A549 (cell line): ENCODE measurements at regions not wholly inside any gene's neighbourhood (a gene's known extent, or its start where the extent isn't known, plus 50 kb on each side); places are given as distances from the start of the nearest gene placed in this dataset.
A peak's percentile ranks its signal among the peaks of the same experiment; 100 is the strongest.

Experiments
- ATAC-seq, 2 experiments: fragments of 200-7000 bp in 1 of 2; fragments of >200 bp in 1 of 2; cut with Nextera tagmentation in 1 of 2; cut with Tn5 transposase in 1 of 2; 3 replicates each; pipeline versions ENCODE4 v1.8.0 to v1.9.1; 2018 to 2020; ENCODE audit warnings: mild to moderate bottlenecking in 1 of 2, moderate library complexity in 1 of 2
- CTCF ChIA-PET: fragments of 300-600 bp; sonication (Branson Sonifier 250); formaldehyde crosslinking; extraction: SDS; loops from one replicate; lab custom pipeline; 2021; ENCODE audit warnings: antibody characterized with exemption, inconsistent platforms; lab: Yijun Ruan, JAX
- POLR2A ChIA-PET: fragments of 350-600 bp; formaldehyde crosslinking; extraction: SDS; loops from one replicate; lab custom pipeline; 2021; ENCODE audit warnings: antibody characterized with exemption, inconsistent platforms; lab: Yijun Ruan, JAX
- DNase-seq, 2 experiments: peaks; one replicate each; pipeline versions ENCODE4 v3.0.0 to v3.0.0-alpha.2; 2011 to 2016; ENCODE audit warnings: low read depth in 1 of 2, low spot score in 1 of 2
- FAIRE-seq: peaks from 2 replicates; lab custom pipeline; 2011; peaks lifted over from hg19 to GRCh38; lab: Jason Lieb, UNC
- H3K27ac ChIP-seq, 2 experiments: fragments of >200 bp; sonication (Bioruptor Twin); formaldehyde crosslinking; 3 replicates each; pipeline ENCODE4 v1.5.1; 2016 to 2017
- H3K4me1 ChIP-seq: fragments of >200 bp; sonication (Bioruptor Twin); formaldehyde crosslinking; 3 replicates; pipeline ENCODE4 v1.6.1; 2016
- H3K4me2 ChIP-seq: fragments of >200 bp; sonication (Bioruptor Twin); formaldehyde crosslinking; 3 replicates; pipeline ENCODE4 v1.6.1; 2016
- H3K4me3 ChIP-seq: fragments of >200 bp; sonication (Bioruptor Twin); formaldehyde crosslinking; 3 replicates; pipeline ENCODE4 v1.5.1; 2016
- H3K9me3 ChIP-seq: fragments of >200 bp; sonication (Bioruptor Twin); formaldehyde crosslinking; 3 replicates; pipeline ENCODE4 v1.6.1; 2016
- BHLHE40 ChIP-seq: IDR thresholded peaks from 2 replicates; pipeline ENCODE4 v1.6.1; 2012; ENCODE audit warnings: low read depth, low read length, inconsistent platforms
- CBX2 ChIP-seq: fragments of 200-600 bp; sonication (generic); IDR thresholded peaks from 2 replicates; pipeline ENCODE4 v1.6.1; 2016; ENCODE audit warnings: low read depth, mild to moderate bottlenecking, borderline replicate concordance
- CBX8 ChIP-seq: fragments of 200-600 bp; sonication (generic); IDR thresholded peaks from 2 replicates; pipeline ENCODE4 v1.6.1; 2016
- CEBPB ChIP-seq, 2 experiments: fragments of >200 bp in 1 of 2; sonication (Bioruptor Twin) in 1 of 2; formaldehyde crosslinking in 1 of 2; IDR thresholded peaks; 2 replicates each; pipeline ENCODE4 v1.6.1; 2012 to 2016
- EHF ChIP-seq: fragments of 250-450 bp; sonication (Bioruptor Pico); IDR thresholded peaks from 2 replicates; pipeline ENCODE4 v1.5.0; 2020; ENCODE audit warnings: mild to moderate bottlenecking
- EP300 ChIP-seq, 2 experiments: fragments of >200 bp; sonication (Bioruptor Twin); formaldehyde crosslinking; IDR thresholded peaks; 2 replicates in 1 of 2; 3 replicates in 1 of 2; pipeline ENCODE4 v1.6.1; 2016 to 2017
- ESRRA ChIP-seq: fragments of 150-350 bp; IDR thresholded peaks from 2 replicates; pipeline ENCODE4 v1.6.1; 2014; ENCODE audit warnings: mild to moderate bottlenecking, low read length, borderline replicate concordance
- GATA3 ChIP-seq: IDR thresholded peaks from 2 replicates; pipeline ENCODE4 v1.6.1; 2012; ENCODE audit warnings: borderline replicate concordance
- HDAC2 ChIP-seq: fragments of 200-600 bp; sonication (generic); IDR thresholded peaks from 2 replicates; pipeline ENCODE4 v1.6.1; 2016
- HOXA7 ChIP-seq: fragments of 250-450 bp; sonication (Bioruptor Pico); IDR thresholded peaks from 2 replicates; pipeline ENCODE4 v1.5.0; 2020; ENCODE audit warnings: mild to moderate bottlenecking, moderate library complexity
- HOXB5 ChIP-seq: fragments of 250-450 bp; sonication (Bioruptor Pico); IDR thresholded peaks from 2 replicates; pipeline ENCODE4 v1.5.0; 2020; ENCODE audit warnings: mild to moderate bottlenecking, moderate library complexity
- JUN ChIP-seq, 2 experiments: fragments of >200 bp; sonication (Bioruptor Twin); formaldehyde crosslinking; IDR thresholded peaks; 2 replicates in 1 of 2; 3 replicates in 1 of 2; pipeline ENCODE4 v1.6.1; 2016 to 2017
- MAFK ChIP-seq: fragments of 450-650 bp; IDR thresholded peaks from 2 replicates; pipeline ENCODE4 v1.6.1; 2014; ENCODE audit not compliant: partially characterized antibody
- NPAS2 ChIP-seq: fragments of 250-450 bp; sonication (Bioruptor Pico); IDR thresholded peaks from 2 replicates; pipeline ENCODE4 v1.8.0; 2022; ENCODE audit warnings: mild to moderate bottlenecking, moderate library complexity, borderline replicate concordance
- NR3C1 ChIP-seq: fragments of >200 bp; sonication (Bioruptor Twin); formaldehyde crosslinking; IDR thresholded peaks from 3 replicates; pipeline ENCODE4 v1.6.1; 2017
- PHF8 ChIP-seq: fragments of 200-600 bp; sonication (generic); IDR thresholded peaks from 2 replicates; pipeline ENCODE4 v1.6.1; 2016; ENCODE audit warnings: low read depth, mild to moderate bottlenecking, antibody characterized with exemption, moderate library complexity, borderline replicate concordance
- RAD21 ChIP-seq, 2 experiments: fragments of >200 bp in 1 of 2; sonication (Bioruptor Twin) in 1 of 2; formaldehyde crosslinking in 1 of 2; IDR thresholded peaks in 1 of 2; conservative IDR thresholded peaks in 1 of 2; 2 replicates in 1 of 2; 3 replicates in 1 of 2; pipeline ENCODE4 v1.6.1; 2012 to 2018; ENCODE audit warnings: inconsistent platforms in 1 of 2
- USF2 ChIP-seq: fragments of 450-650 bp; IDR thresholded peaks from 2 replicates; pipeline ENCODE4 v1.6.1; 2014; ENCODE audit warnings: antibody characterized with exemption
- WGBS: methylation state at CpG from one replicate; pipeline ENCODE4 v1.1.6; 2017; ENCODE audit errors: missing lambda C conversion rate; 5-methylcytosine and 5-hydroxymethylcytosine counted together
- TF ChIP-seq, protein P1 (sequence below): fragments of 250-450 bp; sonication (Bioruptor Pico); IDR thresholded peaks from 2 replicates; pipeline ENCODE4 v1.5.0; 2021; ENCODE audit warnings: mild to moderate bottlenecking, moderate library complexity, borderline replicate concordance

DNA sequence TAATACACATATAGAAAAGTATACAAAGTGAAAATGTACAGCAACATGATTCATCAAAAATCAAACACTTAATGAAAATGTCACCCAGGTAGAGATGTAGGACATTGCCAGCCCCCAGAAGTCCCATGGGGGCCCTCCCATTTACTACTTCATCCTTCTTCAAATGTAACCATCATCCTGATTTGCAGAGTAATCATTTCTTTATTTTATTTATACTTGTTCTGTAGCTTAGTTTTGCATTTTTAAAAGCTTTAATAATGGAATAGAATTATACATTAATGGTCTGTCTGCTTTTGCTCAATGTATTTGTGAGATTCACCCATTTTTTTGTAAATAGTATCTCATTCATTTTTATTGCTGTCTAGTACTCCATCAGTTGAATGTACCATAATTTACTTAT is 96.8 kb upstream of the CD55 start:
- H3K4me1 ChIP-seq = peaks cover 10% of the 10 kb centered on the region; the same call in 1 of the 3 replicates
- ATAC-seq (no peak), FAIRE-seq (no peak), DNase-seq (no peak)
- POLR2A ChIA-PET = no interaction called here
- H3K9me3 ChIP-seq = no peaks in the 10 kb centered on the region
- H3K27ac ChIP-seq = no peak overlapping the region
- no peak overlapping the region for H3K4me2 ChIP-seq
- TF ChIP-seq PHF8 (no peak), MAFK (peak; percentile 52)
- H3K4me3 ChIP-seq = no peak overlapping the region
- CTCF ChIA-PET = interaction anchor here (0.5 to 1.4 kb wide), 2 partner anchors 10 to 172 kb away, joined by 3 to 4 read pairs; no protein-coding TSS in a partner anchor

DNA sequence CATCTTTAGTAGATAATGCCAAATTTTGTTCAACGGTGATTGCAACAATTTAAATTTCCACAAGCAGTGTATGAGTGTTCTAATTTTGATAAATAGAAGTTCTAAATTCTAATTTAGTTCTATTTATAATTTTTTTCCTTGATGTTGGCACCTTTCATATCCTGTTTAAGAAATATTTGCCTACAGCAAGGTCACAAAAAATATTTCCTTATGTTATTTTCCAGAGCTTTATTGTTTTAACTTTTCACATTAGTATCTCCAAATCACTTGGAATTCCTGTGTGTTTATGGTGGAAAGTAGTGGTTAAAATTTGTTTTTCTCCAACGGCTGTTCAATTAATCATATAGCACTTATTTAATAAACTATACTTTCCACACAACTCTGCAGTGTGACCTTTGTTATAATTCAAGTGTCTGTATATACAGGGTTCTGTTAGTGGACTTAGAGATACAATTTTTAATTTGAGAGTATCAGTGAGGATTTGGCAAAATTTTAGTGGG is 94.3 kb upstream of the CD55 start:
- TF ChIP-seq HDAC2 (no peak), ESRRA (no peak), NR3C1 (no peak)
- TF ChIP-seq, protein P1, sequence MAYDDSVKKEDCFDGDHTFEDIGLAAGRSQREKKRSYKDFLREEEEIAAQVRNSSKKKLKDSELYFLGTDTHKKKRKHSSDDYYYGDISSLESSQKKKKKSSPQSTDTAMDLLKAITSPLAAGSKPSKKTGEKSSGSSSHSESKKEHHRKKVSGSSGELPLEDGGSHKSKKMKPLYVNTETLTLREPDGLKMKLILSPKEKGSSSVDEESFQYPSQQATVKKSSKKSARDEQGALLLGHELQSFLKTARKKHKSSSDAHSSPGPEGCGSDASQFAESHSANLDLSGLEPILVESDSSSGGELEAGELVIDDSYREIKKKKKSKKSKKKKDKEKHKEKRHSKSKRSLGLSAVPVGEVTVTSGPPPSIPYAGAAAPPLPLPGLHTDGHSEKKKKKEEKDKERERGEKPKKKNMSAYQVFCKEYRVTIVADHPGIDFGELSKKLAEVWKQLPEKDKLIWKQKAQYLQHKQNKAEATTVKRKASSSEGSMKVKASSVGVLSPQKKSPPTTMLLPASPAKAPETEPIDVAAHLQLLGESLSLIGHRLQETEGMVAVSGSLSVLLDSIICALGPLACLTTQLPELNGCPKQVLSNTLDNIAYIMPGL (CRISPR knock-in tag) = no peak
- TF ChIP-seq, all 56 proteins: peak for 0
- no peak for DNase-seq
- no peaks in the 10 kb centered on the region for H3K9me3 ChIP-seq
- POLR2A ChIA-PET = no interaction called here
- H3K4me1 ChIP-seq = peaks cover 5% of the 10 kb centered on the region; the same call in 2 of the 3 replicates
- no peak for ATAC-seq
- H3K4me2 ChIP-seq = no peak overlapping the region
- no peak overlapping the region for H3K27ac ChIP-seq
- WGBS = 62% methylated on average over 2 of the region's 2 CpGs
- no peak for FAIRE-seq
- CTCF ChIA-PET = no interaction called here
- H3K4me3 ChIP-seq = no peak overlapping the region

- ChIA-PET CTCF (no interaction called here), POLR2A (no interaction called here)
- ATAC-seq = no peak
- 74% methylated on average over 7 of the region's 7 CpGs for WGBS
- Histone ChIP-seq H3K4me1 (peaks cover 16% of the 10 kb centered on the region), H3K4me2 (no peak overlapping the region), H3K27ac (no peak overlapping the region), H3K4me3 (no peak overlapping the region), H3K9me3 (no peaks in the 10 kb centered on the region)
- DNase-seq = no peak
- no peak for FAIRE-seq
- TF ChIP-seq JUN (IDR thresholded peaks at IDR 0.05) = no peak
- TF ChIP-seq BHLHE40 = no peak
- TF ChIP-seq CEBPB (IDR thresholded peaks at IDR 0.05) = no peak
- TF ChIP-seq CBX8 = no peak
- no peak for TF ChIP-seq NPAS2 (CRISPR knock-in tag)
- no peak for TF ChIP-seq ESRRA
Measured at GRCh38 chr1:207228987-207229386, 92.5 kb upstream of the CD55 start.

DNA sequence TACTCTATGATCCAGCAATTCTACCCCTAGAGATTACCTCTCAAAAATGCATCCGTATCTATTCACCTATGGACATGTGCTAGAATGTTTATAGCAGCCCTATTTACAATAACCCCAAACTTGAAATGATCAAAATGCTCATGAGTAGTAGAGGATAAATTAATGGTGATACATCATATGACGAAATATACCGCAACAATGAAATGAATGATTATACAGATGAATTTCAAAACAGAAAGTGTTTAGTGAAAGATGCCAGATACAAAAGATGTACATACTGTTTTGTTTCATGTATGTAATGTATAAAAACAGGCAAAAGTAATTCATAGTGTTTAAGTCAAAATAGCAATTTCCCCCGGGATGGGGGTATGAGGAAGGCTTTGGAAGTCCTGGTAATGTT is 91.0 kb upstream of the CD55 start:
- Histone ChIP-seq H3K4me1 (peaks cover 16% of the 10 kb centered on the region), H3K4me3 (no peak overlapping the region), H3K27ac (no peak overlapping the region), H3K9me3 (no peaks in the 10 kb centered on the region), H3K4me2 (no peak overlapping the region)
- POLR2A ChIA-PET = no interaction called here
- FAIRE-seq = peak; percentile 7
- CTCF ChIA-PET = interaction anchor here (1.1 kb wide), 1 partner anchor 93 kb away, joined by 3 read pairs; no protein-coding TSS in a partner anchor
- no peak for DNase-seq
- TF ChIP-seq EHF = no peak
- no peak for TF ChIP-seq HOXB5 (CRISPR knock-in tag)
- no peak for TF ChIP-seq EP300 (IDR thresholded peaks at IDR 0.05)
- no peak for TF ChIP-seq USF2
- no peak for TF ChIP-seq CEBPB (IDR thresholded peaks at IDR 0.05)
- 61% methylated on average over 4 of the region's 4 CpGs for WGBS
- no peak for ATAC-seq

DNA sequence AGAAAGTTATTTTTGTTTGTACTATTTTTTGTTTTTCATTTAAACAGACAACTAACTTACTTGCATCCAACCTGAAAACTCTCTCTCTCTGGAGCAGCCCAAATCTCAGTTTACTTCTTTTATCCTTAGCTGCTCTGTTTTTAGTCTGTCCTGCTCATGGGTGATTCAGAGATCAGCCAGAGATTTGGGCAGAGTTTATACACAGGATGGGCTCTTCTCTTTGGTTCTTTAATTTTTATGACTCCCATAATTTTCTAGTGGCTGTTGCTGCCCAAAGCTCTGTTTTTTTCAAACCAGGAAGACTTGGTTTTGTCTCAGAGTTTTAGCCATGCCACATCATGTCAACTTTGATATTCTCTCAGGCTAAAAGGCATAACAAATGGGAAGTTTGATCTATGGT is 86.8 kb upstream of the CD55 start:
- POLR2A ChIA-PET = no interaction called here
- H3K4me2 ChIP-seq = no peak overlapping the region
- no peak for DNase-seq
- no peak for FAIRE-seq
- H3K27ac ChIP-seq = no peak overlapping the region
- no peak for ATAC-seq
- H3K9me3 ChIP-seq = no peaks in the 10 kb centered on the region
- peaks cover 19% of the 10 kb centered on the region for H3K4me1 ChIP-seq
- CTCF ChIA-PET = interaction anchor here (0.7 to 1.1 kb wide), 2 partner anchors 9 to 10 kb away, joined by 4 read pairs; no protein-coding TSS in a partner anchor
- H3K4me3 ChIP-seq = no peak overlapping the region
- TF ChIP-seq RAD21 (conservative IDR thresholded peaks at IDR 0.05 in 1 of 2, IDR thresholded peaks at IDR 0.05 in 1 of 2) = no peak
- TF ChIP-seq CBX2 = no peak
- TF ChIP-seq HOXA7 (CRISPR knock-in tag) = no peak
- TF ChIP-seq GATA3 = no peak
